Stimulated activated naive B cell treated with anti-CD40 and anti-IgM and Interleukin-4, amounts not matched to agents 10 μg/mL and 1 μg/mL and 100 μg/mL, for 72 hours (primary cell): ENCODE measurements at regions not wholly inside any gene's neighbourhood (a gene's known extent, or its start where the extent isn't known, plus 50 kb on each side); places are given as distances from the start of the nearest gene placed in this dataset.

Experiments used
- ATAC-seq, 2 donors: fragments of 150-1000 bp; cut with Tn5 transposase; replicated peaks; 2 replicates each; pipeline ENCODE4 v1.10.0; 2021; ENCODE audit warnings: moderate library complexity in 1 of 2
- DNase-seq: peaks from one replicate; pipeline ENCODE4 v3.0.0; 2021
- H3K27ac Mint-ChIP-seq: one replicate; pipeline ENCODE4 v1.8.0; 2022; ENCODE audit warnings: mild to moderate bottlenecking, mixed read lengths
- H3K27me3 Mint-ChIP-seq, 2 donors: one replicate each; pipeline ENCODE4 v1.8.0; 2022; ENCODE audit warnings: mixed read lengths in 2 of 2
- H3K36me3 Mint-ChIP-seq, 2 donors: one replicate each; pipeline ENCODE4 v1.8.0; 2022; ENCODE audit warnings: mixed read lengths in 2 of 2, mild to moderate bottlenecking in 1 of 2
- H3K4me1 Mint-ChIP-seq, 2 donors: one replicate each; pipeline ENCODE4 v1.8.0; 2022; ENCODE audit warnings: mixed read lengths in 2 of 2, mild to moderate bottlenecking in 1 of 2
- H3K4me3 Mint-ChIP-seq, 2 donors: one replicate each; pipeline ENCODE4 v1.8.0; 2022; ENCODE audit warnings: mild to moderate bottlenecking in 2 of 2, mixed read lengths in 2 of 2, moderate library complexity in 1 of 2
- H3K9me3 Mint-ChIP-seq, 2 donors: one replicate each; pipeline ENCODE4 v1.8.0; 2022; ENCODE audit warnings: mixed read lengths in 2 of 2, mild to moderate bottlenecking in 1 of 2

- H3K9me3 Mint-ChIP-seq, result no peaks in the 10 kb centered on the region
- no peaks in the 10 kb centered on the region for H3K27me3 Mint-ChIP-seq
- peaks cover 0 to 4% of the 10 kb centered on the region in 2 donors for H3K4me1 Mint-ChIP-seq
- H3K27ac Mint-ChIP-seq, result no peak overlapping the region
- DNase-seq (no peak), ATAC-seq (no peak)
- no peak overlapping the region for H3K4me3 Mint-ChIP-seq
- no peaks in the 10 kb centered on the region for H3K36me3 Mint-ChIP-seq
Observed at GRCh38 chr19:28838909-28839308, 374.0 kb downstream of the UQCRFS1 start.

GRCh38 chr19:28836421-28836820 lies 376.5 kb downstream of the UQCRFS1 start:
- ATAC-seq, result no peak

DNA sequence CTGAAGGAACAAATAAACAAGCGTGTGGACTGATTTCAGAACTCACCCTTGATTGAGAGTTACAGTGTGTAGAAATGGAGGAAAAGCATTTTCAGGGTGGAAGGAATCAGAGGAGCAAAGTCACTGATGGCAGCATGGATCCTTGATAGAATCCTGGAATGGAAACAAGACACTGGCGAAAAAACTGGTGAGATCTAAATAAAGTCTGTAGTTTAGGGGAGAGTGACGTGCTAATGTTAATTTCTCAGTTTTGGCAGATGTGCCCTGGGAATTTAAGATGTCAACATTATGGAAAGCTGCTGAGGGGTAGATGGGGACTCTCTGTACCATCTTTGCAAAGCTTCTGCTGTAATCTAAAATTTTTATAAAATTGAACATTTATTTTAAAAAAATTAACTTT lies 378.0 kb downstream of the UQCRFS1 start:
- Mint-ChIP-seq H3K4me3 (no peak overlapping the region), H3K9me3 (peaks cover 0 to 6% of the 10 kb centered on the region in 2 donors), H3K27ac (no peak overlapping the region), H3K4me1 (no peaks in the 10 kb centered on the region), H3K36me3 (no peaks in the 10 kb centered on the region), H3K27me3 (no peaks in the 10 kb centered on the region)
- DNase-seq (no peak), ATAC-seq (no peak)

More at GRCh38 chr19:28836421-28836820, 376.5 kb downstream of the UQCRFS1 start:
- H3K9me3 Mint-ChIP-seq, result no peaks in the 10 kb centered on the region
- H3K4me1 Mint-ChIP-seq, result no peaks in the 10 kb centered on the region
- no peak for DNase-seq
- no peak overlapping the region for H3K27ac Mint-ChIP-seq
- no peak overlapping the region for H3K4me3 Mint-ChIP-seq
- H3K36me3 Mint-ChIP-seq, result no peaks in the 10 kb centered on the region
- no peaks in the 10 kb centered on the region for H3K27me3 Mint-ChIP-seq

GRCh38 chr19:28831462-28831861 lies 381.5 kb downstream of the UQCRFS1 start:
- H3K4me1 Mint-ChIP-seq, result no peaks in the 10 kb centered on the region
- ATAC-seq (no peak), DNase-seq (no peak)
- H3K27me3 Mint-ChIP-seq, result no peaks in the 10 kb centered on the region
- H3K27ac Mint-ChIP-seq, result no peak overlapping the region
- no peak overlapping the region for H3K4me3 Mint-ChIP-seq
- peaks cover 0 to 6% of the 10 kb centered on the region in 2 donors for H3K9me3 Mint-ChIP-seq
- H3K36me3 Mint-ChIP-seq, result no peaks in the 10 kb centered on the region

GRCh38 chr19:28829762-28830161 lies 383.2 kb downstream of the UQCRFS1 start:
- no peak overlapping the region for H3K27ac Mint-ChIP-seq
- no peaks in the 10 kb centered on the region for H3K36me3 Mint-ChIP-seq
- H3K4me1 Mint-ChIP-seq, result no peaks in the 10 kb centered on the region
- H3K4me3 Mint-ChIP-seq, result no peak overlapping the region
- H3K27me3 Mint-ChIP-seq, result no peaks in the 10 kb centered on the region
- ATAC-seq (no peak), DNase-seq (no peak)
- peaks cover 0 to 6% of the 10 kb centered on the region in 2 donors for H3K9me3 Mint-ChIP-seq

GRCh38 chr19:28829359-28829758 lies 383.6 kb downstream of the UQCRFS1 start:
- DNase-seq (no peak), ATAC-seq (no peak)
- Mint-ChIP-seq H3K27me3 (no peaks in the 10 kb centered on the region), H3K4me1 (no peaks in the 10 kb centered on the region), H3K9me3 (peaks cover 0 to 6% of the 10 kb centered on the region in 2 donors), H3K27ac (no peak overlapping the region), H3K4me3 (no peak overlapping the region), H3K36me3 (no peaks in the 10 kb centered on the region)

- Mint-ChIP-seq H3K4me3 (no peak overlapping the region), H3K36me3 (no peaks in the 10 kb centered on the region), H3K9me3 (peaks cover 2 to 6% of the 10 kb centered on the region in 2 donors), H3K4me1 (no peaks in the 10 kb centered on the region), H3K27me3 (no peaks in the 10 kb centered on the region), H3K27ac (no peak overlapping the region)
- no peak for DNase-seq
- ATAC-seq, result no peak
Observed at GRCh38 chr19:28828276-28828870, 384.6 kb downstream of the UQCRFS1 start.

DNA sequence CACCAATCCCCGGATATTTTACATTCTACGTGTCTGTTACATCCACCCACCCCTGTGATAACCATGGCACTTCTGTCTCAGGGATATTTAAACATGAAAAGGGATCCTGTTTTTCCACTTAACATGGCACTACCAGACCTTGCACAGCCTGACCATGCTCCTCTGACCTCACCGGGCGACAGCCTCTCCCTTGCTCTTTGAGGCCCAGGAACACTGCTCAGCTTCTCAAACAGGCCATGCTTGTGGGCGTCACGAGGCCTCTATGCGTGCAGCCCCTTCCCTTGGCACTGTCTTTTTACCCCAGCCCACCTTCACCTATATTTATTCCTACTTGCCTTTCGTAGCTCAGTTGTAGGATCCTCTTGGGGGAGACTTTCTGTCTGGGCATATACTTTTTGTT lies 385.6 kb downstream of the UQCRFS1 start:
- H3K4me3 Mint-ChIP-seq, result no peak overlapping the region
- H3K36me3 Mint-ChIP-seq, result no peaks in the 10 kb centered on the region
- ATAC-seq (no peak), DNase-seq (no peak)
- no peaks in the 10 kb centered on the region for H3K4me1 Mint-ChIP-seq
- H3K9me3 Mint-ChIP-seq, result peaks cover 2 to 6% of the 10 kb centered on the region in 2 donors
- H3K27me3 Mint-ChIP-seq, result no peaks in the 10 kb centered on the region
- H3K27ac Mint-ChIP-seq, result no peak overlapping the region

- ATAC-seq (no peak), DNase-seq (no peak)
- no peaks in the 10 kb centered on the region for H3K4me1 Mint-ChIP-seq
- no peaks in the 10 kb centered on the region for H3K27me3 Mint-ChIP-seq
- no peak overlapping the region for H3K27ac Mint-ChIP-seq
- H3K4me3 Mint-ChIP-seq, result no peak overlapping the region
- H3K36me3 Mint-ChIP-seq, result no peaks in the 10 kb centered on the region
- H3K9me3 Mint-ChIP-seq, result peaks cover 0 to 2% of the 10 kb centered on the region in 2 donors
Observed at GRCh38 chr19:28823338-28823961, 389.5 kb downstream of the UQCRFS1 start.

- Mint-ChIP-seq H3K4me1 (no peaks in the 10 kb centered on the region), H3K36me3 (peaks cover 0 to 1% of the 10 kb centered on the region in 2 donors), H3K4me3 (no peak overlapping the region), H3K27me3 (no peaks in the 10 kb centered on the region), H3K9me3 (peaks cover 4 to 9% of the 10 kb centered on the region in 2 donors), H3K27ac (no peak overlapping the region)
- DNase-seq (no peak), ATAC-seq (no peak)
Observed at GRCh38 chr19:28820289-28820688, 392.7 kb downstream of the UQCRFS1 start.

DNA sequence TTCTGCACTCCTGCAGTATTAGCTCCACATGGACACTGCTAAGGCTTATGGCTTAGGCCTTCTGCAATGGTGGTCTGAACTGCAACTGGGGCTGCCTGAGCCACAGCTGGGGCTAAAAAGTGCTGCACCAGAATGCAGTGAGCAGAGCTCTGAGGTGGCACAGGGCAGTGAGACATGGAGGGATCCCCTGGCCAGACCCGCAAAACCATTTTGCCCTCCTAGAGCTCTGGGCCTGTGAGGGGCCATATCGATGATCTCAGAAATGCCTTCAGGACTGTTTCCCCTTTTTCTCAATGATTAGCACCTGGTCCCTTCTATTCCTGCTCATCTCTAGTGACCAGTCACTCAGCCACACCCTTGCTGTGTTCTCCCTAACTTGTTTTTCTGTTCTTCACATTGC lies 397.7 kb downstream of the UQCRFS1 start:
- Mint-ChIP-seq H3K9me3 (peaks cover 4 to 7% of the 10 kb centered on the region in 2 donors), H3K27ac (no peak overlapping the region), H3K4me3 (no peak overlapping the region), H3K27me3 (no peaks in the 10 kb centered on the region), H3K36me3 (peaks cover 0 to 1% of the 10 kb centered on the region in 2 donors), H3K4me1 (no peaks in the 10 kb centered on the region)
- no peak for DNase-seq
- ATAC-seq, result no peak

GRCh38 chr19:28794301-28794700 lies 418.6 kb downstream of the UQCRFS1 start:
- H3K27ac Mint-ChIP-seq, result no peak overlapping the region
- H3K36me3 Mint-ChIP-seq, result peaks cover 2 to 3% of the 10 kb centered on the region in 2 donors
- peaks cover 9 to 10% of the 10 kb centered on the region in 2 donors for H3K9me3 Mint-ChIP-seq
- H3K4me1 Mint-ChIP-seq, result no peaks in the 10 kb centered on the region
- no peak for DNase-seq
- H3K27me3 Mint-ChIP-seq, result peaks cover 35 to 45% of the 10 kb centered on the region in 2 donors
- H3K4me3 Mint-ChIP-seq, result no peak overlapping the region
- no peak for ATAC-seq

GRCh38 chr19:28793391-28794168 lies 419.4 kb downstream of the UQCRFS1 start:
- Mint-ChIP-seq H3K36me3 (peaks cover 2 to 3% of the 10 kb centered on the region in 2 donors), H3K27me3 (peaks cover 35 to 44% of the 10 kb centered on the region in 2 donors), H3K9me3 (peaks cover 9 to 10% of the 10 kb centered on the region in 2 donors), H3K4me3 (peak overlapping the region in 1 of 2 donors; percentile 25), H3K27ac (no peak overlapping the region), H3K4me1 (no peaks in the 10 kb centered on the region)
- ATAC-seq (no peak), DNase-seq (no peak)

GRCh38 chr19:28785971-28786370 lies 427.0 kb downstream of the UQCRFS1 start:
- no peak for ATAC-seq
- peaks cover 0 to 1% of the 10 kb centered on the region in 2 donors for H3K36me3 Mint-ChIP-seq
- H3K9me3 Mint-ChIP-seq, result peaks cover 20 to 23% of the 10 kb centered on the region in 2 donors
- H3K4me1 Mint-ChIP-seq, result no peaks in the 10 kb centered on the region
- DNase-seq, result no peak
- no peak overlapping the region for H3K27ac Mint-ChIP-seq
- no peak overlapping the region for H3K4me3 Mint-ChIP-seq
- H3K27me3 Mint-ChIP-seq, result no peaks in the 10 kb centered on the region

DNA sequence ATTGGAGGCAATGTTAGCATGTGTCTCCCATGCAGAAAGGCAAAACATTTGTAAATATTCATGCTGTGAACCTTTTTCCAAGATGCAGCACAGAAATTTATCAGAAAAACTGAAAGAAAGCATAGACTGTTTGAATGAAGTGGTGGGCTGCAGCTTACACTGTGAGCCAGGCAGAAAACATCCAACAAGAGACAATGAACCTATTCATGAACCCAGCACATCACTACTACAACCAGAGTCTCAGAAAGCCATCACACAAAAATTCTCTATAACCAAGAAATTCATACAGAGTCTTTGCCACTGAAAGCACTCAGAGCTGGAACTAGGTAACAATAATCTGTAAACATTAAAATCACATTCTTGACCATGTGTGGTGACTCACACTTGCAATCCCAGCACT lies 448.9 kb downstream of the UQCRFS1 start:
- Mint-ChIP-seq H3K4me1 (no peaks in the 10 kb centered on the region), H3K9me3 (peaks cover 15% of the 10 kb centered on the region in 2 donors), H3K27me3 (no peaks in the 10 kb centered on the region), H3K4me3 (no peak overlapping the region), H3K36me3 (no peaks in the 10 kb centered on the region), H3K27ac (no peak overlapping the region)
- ATAC-seq (no peak), DNase-seq (no peak)
